Eye (tissue), 1 donor: ENCODE measurements at regions not wholly inside any gene's neighbourhood (a gene's known extent, or its start where the extent isn't known, plus 50 kb on each side); places are given as distances from the start of the nearest gene placed in this dataset.

Source experiments
- DNase-seq: peaks from one replicate; pipeline ENCODE4 v3.0.0-alpha.2; 2015

DNA sequence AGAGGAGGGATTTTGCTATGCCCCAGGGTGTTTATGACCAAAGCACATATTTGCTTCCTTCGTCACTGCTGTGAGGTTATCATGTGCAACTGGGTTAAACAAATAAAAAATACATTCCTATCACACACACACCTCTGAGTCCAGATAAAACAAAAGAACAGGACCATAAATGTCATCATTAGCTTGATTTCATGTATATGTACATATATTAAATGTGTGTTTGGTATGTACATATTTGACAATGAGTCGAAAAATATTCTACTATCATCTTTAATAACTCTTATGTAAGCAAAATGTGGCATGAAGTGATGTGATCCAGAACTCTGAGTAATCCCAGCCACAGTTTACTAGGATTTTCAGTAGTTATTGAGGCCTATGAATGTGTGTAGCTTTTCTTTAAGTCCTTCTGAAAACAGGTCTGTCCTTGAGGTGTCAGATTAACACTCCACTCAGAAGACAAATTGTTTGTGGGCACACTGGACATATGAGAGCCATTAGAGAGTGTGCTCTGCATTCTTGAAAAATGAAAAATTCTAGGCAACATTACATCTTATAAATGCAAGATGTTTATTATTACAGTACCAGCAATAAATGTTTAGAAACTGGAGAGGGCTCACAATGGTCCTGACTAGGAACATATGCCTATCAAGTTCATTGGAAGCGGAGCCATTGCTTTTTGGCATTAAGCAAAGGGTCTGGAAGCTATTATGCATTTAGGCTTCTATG lies 335.1 kb upstream of the SEMA3A start:
- DNase-seq, result peak; percentile 62

DNA sequence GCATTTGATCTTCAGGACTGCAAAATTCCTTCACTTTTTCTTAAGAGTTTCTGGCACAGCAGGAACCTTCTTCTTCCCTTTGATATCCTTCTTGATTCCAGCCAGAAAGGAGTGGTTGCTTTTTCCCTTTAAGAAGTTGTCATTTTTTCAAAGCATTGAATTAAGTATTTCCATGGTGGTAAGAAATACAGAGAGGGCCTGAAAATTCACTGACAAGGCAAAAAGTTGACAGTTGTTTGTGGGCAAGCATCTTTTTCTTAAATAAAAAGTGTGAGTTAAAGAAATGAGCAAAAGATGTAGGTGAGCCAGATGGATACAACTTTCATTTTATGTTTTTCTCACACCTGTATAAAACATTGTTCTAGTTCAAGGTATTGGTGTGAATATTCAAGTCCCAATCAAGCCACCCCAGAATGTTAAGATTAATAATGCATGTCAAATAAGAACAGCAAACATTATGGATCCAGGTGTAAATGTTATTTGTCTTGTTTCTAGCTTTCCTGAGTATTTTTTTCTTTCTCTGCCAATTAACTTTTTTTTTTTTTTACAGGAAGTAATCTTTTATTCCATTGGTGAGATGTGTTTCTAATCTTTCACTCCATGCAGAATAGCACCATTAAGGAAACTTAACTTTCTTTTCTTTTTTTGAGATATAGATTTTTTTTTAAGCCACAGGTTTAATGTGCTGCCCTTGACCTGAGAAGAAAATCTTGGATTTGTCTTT lies 334.3 kb upstream of the SEMA3A start:
- DNase-seq, result no peak

GRCh38 chr7:84524714-84525694 lies 330.4 kb upstream of the SEMA3A start:
- DNase-seq, result peak; percentile 31

- DNase-seq, result no peak
These were observed 318.5 kb upstream of the SEMA3A start for GRCh38 chr7:84513061-84513460.

- no peak for DNase-seq
These were observed 317.5 kb upstream of the SEMA3A start for GRCh38 chr7:84512055-84512454.

DNA sequence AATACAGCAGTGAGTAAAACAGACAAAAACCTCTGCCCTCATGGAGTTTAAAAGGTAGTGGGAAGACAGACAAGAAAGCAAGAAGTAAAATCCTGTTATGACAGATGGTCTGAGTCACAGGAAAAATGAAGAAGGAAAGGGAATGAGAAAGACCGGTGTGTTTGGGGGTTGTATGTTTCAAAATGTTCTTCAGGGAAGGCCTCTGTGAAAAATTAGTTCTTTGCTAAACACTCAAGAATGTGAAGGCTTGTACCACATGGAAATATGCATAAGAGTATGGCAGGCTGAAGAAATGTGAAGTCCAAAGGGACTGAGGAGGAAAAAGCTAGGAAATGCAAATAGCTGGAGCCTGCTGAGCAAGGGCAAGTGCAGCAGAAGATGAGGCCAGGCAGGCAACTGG lies 315.9 kb upstream of the SEMA3A start:
- no peak for DNase-seq

DNA sequence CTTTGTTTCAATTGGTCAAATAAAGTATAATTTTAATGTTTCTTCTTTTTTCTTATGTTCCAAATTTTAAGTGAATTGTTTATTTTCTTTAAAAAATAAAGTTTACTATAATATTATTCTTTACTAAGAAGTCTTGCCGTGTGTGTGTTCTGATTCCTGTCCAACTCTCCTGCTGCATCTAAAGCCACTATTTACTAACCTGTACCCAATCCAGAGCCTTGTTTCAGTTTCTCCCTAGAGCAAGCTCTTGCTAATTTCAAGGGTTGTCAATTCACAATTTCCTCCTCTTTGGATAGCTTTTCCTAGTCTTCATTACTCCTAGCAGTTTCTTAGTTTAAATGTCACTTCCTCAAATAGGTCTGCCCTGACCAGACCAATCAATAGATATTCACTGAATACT lies 314.9 kb upstream of the SEMA3A start:
- no peak for DNase-seq

DNA sequence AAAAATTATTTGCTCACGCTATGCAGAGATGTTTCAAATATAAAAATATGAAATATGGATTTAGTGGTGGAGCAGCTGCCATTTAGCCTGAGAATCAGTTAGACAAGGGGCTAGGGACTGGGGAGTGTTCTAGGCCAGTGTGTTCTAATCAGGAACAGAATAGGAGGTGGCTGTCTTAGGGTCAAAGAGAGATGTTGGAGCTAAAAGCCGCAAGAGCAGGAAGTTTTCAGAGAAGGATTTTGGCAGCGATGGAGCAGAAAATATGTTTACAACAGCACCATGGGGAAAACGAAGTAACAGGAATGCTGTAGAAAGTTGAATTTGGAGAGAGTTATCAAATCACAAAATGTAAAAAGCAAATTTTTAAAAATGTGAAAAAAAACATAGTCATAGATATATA lies 314.0 kb upstream of the SEMA3A start:
- DNase-seq, result no peak

GRCh38 chr7:84507529-84507928 lies 312.9 kb upstream of the SEMA3A start:
- DNase-seq, result no peak

DNA sequence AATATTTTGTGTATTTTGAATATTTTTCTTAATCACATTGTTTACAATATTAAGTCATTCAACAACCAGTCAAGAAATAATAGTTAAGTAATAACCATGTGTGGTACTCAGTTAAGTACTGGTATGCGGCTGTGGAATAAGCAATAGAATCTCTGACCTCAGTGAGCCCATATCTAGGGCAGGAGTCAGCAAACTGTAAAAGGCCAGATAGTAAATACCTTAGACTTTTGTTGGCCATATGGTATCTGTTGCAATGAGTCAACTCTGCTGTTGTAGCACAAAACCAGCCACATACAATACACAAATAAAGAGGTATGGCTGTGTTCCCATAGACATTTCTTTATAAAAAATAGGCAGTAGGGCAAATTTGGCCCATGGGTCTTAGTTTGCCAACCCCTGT lies 311.6 kb upstream of the SEMA3A start:
- DNase-seq, result no peak

DNA sequence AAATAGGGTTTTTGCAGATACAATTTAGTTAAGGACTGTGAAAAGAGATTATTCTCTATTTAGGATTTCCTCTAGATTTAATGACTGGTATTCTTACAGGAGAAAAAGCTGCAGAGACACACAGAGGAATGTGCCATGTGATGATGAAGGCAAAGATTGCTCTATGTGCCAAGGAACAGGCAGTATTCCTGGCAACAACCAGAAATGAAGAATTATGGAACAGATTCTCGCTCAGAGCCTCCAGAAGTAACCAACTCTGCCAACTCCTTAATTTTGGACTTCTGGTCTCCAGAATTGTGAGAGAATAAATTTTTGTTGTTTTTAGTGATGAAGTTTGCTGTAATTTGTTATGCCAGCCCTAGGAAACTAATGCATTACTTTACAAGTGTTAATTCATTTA lies 307.6 kb upstream of the SEMA3A start:
- no peak for DNase-seq

DNA sequence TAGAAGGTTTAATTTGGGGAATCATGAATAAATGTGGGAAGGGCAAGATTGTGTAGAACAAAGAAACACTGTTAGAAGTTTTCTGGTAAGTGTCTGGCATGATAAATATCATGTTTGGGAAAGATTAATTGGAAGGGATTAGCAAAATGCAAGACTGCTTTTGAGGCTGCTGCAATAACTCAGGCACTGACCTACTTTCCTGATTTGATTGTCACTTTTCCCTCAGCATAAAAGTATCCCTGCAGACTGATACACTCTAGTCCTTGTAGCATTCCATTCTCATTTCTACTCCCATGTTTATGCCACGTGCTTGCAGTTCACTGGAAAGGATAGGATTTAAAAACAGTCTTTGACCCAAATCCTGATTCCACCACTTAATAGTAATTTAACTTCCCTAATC lies 303.3 kb upstream of the SEMA3A start:
- peak; percentile 74 for DNase-seq

DNA sequence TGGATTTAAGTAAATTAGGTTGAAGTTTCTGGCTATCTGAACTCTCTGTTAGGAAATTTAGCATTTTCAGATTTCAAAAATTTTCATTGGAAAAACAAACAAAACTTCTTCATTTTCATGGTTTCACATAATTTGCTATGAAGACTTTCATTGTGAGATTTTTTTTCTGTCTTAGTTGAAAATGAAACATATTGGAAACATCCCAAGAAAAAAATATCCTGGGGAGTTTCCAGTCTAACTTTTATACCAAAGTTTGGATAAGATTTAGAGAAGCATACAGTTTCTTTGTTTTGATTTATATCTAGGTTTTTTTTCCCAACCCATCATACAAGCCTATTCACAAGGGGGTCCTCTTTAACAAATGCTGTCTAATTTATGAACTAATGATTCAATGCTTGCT lies 300.5 kb upstream of the SEMA3A start:
- DNase-seq, result no peak

GRCh38 chr7:84492098-84493034 lies 297.8 kb upstream of the SEMA3A start:
- peak; percentile 85 for DNase-seq

DNA sequence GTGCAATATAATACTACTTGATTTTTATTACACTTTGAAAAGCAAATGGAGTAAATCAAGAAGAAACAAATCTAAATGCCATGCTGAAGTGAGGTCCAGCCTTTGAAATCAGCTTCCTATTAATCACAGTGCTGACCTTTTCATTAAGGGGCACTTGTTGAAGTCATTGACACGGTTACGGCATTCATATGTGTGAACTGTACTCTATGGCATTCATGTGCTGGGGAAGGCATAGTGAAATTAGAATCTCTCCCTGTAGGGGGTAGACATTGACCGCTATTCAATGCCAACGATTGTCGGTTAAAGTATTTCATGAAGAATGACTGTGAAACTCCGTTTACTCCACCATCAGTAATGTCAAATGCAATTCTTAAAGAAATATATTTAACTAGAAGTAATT lies 296.1 kb upstream of the SEMA3A start:
- DNase-seq, result peak; percentile 85

- DNase-seq, result no peak
These were observed 290.0 kb upstream of the SEMA3A start for GRCh38 chr7:84484502-84485079.

DNA sequence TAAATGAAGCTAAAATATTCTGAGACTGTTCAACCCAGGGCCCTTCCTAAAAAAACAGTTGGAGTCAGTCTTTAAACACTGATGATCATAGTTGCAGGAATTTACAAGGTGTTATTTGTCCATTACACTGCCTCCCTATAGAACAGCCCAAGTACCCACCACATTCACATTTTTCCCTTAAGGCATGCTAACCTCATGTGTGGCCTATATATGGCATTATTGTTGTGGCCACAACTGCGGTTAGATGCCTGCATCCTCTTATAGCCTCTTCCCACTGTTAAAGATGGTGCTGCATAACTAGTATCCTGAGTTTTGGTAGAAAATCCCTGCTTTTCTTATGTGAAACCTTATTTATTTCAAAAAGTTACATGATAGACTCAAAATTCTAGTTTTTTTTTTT lies 287.9 kb upstream of the SEMA3A start:
- no peak for DNase-seq

DNA sequence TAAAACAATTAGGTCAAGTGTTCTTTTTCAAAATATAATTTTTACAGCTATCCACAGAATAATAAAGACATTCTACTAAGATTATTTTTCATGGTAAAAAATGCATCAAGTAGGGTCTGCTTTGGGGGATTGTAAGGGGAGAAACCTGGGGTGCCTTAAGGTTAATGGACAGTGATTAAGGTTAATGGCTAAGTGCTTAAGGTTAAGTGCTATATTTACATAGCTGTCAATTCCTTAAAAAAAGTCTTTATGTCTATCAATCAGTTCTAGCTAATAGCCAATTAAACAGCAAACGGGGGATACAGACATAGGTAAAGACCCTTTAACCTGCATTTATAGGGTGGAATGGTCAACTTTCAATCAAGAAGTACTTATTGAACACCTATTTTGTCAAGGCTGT lies 284.5 kb upstream of the SEMA3A start:
- no peak for DNase-seq

GRCh38 chr7:84477786-84478478 lies 283.3 kb upstream of the SEMA3A start:
- no peak for DNase-seq

GRCh38 chr7:84474436-84474835 lies 279.8 kb upstream of the SEMA3A start:
- no peak for DNase-seq

DNA sequence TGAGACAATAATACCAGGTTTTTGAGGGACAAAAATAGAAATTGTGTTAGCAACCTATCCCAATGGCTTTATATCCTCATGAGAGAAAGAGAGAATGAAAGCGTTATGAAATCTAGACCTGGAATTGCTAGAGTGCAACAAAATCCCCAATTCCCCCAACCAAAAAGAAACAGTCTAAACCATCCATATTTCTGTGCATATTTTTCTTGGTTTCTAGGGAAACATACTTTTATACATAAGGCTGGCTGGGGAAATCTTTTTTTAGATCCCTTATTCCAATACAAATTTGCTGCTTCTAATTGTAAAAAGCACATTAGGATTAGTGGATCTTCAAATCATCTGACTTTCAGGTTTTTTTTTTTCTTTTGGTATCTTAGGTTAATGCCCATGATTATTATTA lies 277.0 kb upstream of the SEMA3A start:
- DNase-seq, result no peak
